Mesothelial cell of epicardium (in vitro differentiated cells): ENCODE measurements at regions not wholly inside any gene's neighbourhood (a gene's known extent, or its start where the extent isn't known, plus 50 kb on each side); places are given as distances from the start of the nearest gene placed in this dataset.
A peak's percentile ranks its signal among the peaks of the same experiment; 100 is the strongest.

Experiments used
- DNase-seq, 2 experiments: peaks; one replicate each; pipeline ENCODE4 v3.0.0; 2021; ENCODE audit warnings: low spot score in 2 of 2; ENCODE audit not compliant: unreplicated experiment in 2 of 2
- H3K27ac Mint-ChIP-seq: 2 replicates; pipeline ENCODE4 v1.8.0; 2021; ENCODE audit warnings: mixed read lengths
- H3K27me3 Mint-ChIP-seq: 2 replicates; pipeline ENCODE4 v1.8.0; 2021; ENCODE audit warnings: low read depth, mixed read lengths
- H3K36me3 Mint-ChIP-seq: 2 replicates; pipeline ENCODE4 v1.8.0; 2021; ENCODE audit warnings: mixed read lengths
- H3K4me1 Mint-ChIP-seq: 2 replicates; pipeline ENCODE4 v1.8.0; 2021; ENCODE audit warnings: mixed read lengths
- H3K4me3 Mint-ChIP-seq: 2 replicates; pipeline ENCODE4 v1.8.0; 2021; ENCODE audit warnings: mild to moderate bottlenecking, moderate library complexity, mixed read lengths
- H3K9me3 Mint-ChIP-seq: 2 replicates; pipeline ENCODE4 v1.8.0; 2021; ENCODE audit warnings: mixed read lengths
- TF ChIP-seq, protein P1 (sequence below): fragments of 200-600 bp; sonication (generic); IDR thresholded peaks from one replicate; pipeline ENCODE4 v1.5.0; 2021; ENCODE audit warnings: antibody characterized with exemption; ENCODE audit not compliant: unreplicated experiment

DNA sequence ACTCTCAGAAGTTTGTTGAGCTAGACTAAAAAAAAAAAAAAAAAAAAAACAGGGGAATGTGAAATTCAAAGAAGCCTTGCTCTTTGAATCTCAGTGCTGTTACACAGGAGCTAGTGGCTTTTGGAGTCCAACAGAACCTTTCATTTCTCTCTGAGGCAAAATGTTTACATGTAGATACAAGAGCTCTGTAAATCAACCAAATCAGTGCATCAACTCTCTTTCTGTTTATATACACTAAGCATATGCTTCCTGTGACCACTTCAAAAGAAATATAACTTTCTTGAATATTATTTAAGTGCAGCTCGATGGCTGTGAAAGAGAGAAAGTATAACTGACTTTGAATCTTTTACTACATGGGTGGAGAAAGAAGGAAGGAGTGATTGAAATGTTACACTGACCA lies 115.3 kb upstream of the ITGA1 start:
- TF ChIP-seq, protein P1, sequence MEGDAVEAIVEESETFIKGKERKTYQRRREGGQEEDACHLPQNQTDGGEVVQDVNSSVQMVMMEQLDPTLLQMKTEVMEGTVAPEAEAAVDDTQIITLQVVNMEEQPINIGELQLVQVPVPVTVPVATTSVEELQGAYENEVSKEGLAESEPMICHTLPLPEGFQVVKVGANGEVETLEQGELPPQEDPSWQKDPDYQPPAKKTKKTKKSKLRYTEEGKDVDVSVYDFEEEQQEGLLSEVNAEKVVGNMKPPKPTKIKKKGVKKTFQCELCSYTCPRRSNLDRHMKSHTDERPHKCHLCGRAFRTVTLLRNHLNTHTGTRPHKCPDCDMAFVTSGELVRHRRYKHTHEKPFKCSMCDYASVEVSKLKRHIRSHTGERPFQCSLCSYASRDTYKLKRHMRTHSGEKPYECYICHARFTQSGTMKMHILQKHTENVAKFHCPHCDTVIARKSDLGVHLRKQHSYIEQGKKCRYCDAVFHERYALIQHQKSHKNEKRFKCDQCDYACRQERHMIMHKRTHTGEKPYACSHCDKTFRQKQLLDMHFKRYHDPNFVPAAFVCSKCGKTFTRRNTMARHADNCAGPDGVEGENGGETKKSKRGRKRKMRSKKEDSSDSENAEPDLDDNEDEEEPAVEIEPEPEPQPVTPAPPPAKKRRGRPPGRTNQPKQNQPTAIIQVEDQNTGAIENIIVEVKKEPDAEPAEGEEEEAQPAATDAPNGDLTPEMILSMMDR, result no peak
- Mint-ChIP-seq H3K27ac (peak overlapping the region; percentile 32), H3K27me3 (no peaks in the 10 kb centered on the region), H3K4me1 (no peaks in the 10 kb centered on the region), H3K36me3 (no peaks in the 10 kb centered on the region), H3K9me3 (no peaks in the 10 kb centered on the region), H3K4me3 (no peak overlapping the region)
- no peak for DNase-seq

DNA sequence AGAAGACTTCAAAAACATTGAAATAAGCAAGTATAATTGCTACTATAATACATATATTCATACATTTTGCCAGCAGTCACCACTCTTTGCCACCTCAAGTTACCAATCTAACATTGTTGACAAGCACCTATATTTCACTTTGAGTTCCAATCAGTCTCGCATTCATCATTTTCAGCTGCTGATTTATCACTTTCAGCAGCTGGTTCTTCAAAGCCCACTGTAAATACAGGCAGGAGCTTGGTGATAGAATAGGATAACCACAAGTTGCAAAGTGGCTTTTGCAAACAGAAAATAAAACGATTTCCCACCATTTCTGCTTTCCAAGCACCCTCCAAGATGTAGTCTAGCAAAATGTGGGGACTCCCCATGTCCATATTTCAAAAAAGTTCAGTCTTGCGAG lies 114.2 kb upstream of the ITGA1 start:
- no peak overlapping the region for H3K27ac Mint-ChIP-seq
- H3K4me1 Mint-ChIP-seq, result no peaks in the 10 kb centered on the region
- no peaks in the 10 kb centered on the region for H3K36me3 Mint-ChIP-seq
- H3K4me3 Mint-ChIP-seq, result no peak overlapping the region
- H3K27me3 Mint-ChIP-seq, result no peaks in the 10 kb centered on the region
- TF ChIP-seq, protein P1, result no peak
- no peak for DNase-seq
- H3K9me3 Mint-ChIP-seq, result no peaks in the 10 kb centered on the region

DNA sequence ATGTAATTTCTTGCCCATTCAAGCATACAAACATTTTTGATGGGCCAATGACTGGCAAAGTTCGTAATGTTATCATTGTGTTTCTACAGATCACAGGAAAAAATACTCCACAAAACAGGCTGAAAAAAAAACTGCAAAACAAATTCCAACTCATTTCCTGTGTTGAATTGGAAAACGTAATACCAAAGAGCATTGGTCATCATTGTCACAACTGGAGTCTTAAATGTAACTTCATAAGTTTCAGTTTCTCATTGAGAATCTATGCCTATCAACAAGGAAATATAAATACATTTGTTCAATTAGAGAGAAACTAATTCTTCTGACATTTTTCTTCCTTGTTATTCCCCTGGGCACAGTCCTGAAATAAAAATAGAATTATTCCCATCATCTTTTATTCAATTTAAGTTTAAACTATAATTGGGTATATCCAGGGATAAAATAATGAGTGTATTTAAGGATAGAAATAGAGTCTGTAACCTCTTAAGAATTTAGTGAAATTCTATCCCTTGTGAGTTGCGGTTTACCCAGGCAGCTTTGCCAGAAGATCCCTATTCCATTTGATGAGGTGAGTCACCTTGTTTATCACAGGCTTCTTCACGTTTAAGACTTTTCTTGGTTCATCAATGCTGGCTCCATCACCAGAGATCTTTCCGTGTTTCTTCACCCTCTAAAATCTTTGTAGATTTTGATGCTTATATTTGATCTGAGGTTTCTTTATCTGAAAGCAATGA lies 112.7 kb upstream of the ITGA1 start:
- H3K9me3 Mint-ChIP-seq, result peaks cover 9% of the 10 kb centered on the region
- TF ChIP-seq, protein P1, result no peak
- DNase-seq, result no peak
- peaks cover 4% of the 10 kb centered on the region for H3K27me3 Mint-ChIP-seq
- no peaks in the 10 kb centered on the region for H3K36me3 Mint-ChIP-seq
- H3K4me3 Mint-ChIP-seq, result no peak overlapping the region
- no peaks in the 10 kb centered on the region for H3K4me1 Mint-ChIP-seq
- H3K27ac Mint-ChIP-seq, result no peak overlapping the region

DNA sequence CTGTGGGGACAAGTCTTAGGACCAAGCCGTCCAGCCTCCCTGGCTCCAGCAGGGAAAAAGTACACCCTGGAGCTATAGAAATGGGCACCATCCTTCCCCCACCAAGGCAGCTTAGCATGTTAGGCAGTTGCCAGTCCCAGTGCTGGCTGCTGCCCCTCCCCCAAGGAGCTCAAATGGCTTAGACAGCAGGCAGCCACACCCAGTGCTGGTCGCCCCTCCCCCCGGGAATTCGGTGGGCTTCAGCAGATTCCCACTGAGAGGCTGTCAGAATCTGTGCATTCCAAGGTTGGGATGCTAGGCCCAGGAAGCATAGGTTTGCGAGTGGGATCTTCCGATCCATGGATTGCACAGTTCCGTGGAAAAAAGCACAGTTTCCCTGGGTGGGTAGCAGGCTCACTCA lies 105.2 kb upstream of the ITGA1 start:
- TF ChIP-seq, protein P1, result no peak
- H3K4me3 Mint-ChIP-seq, result no peak overlapping the region
- no peak overlapping the region for H3K27ac Mint-ChIP-seq
- no peaks in the 10 kb centered on the region for H3K36me3 Mint-ChIP-seq
- DNase-seq, result no peak
- no peaks in the 10 kb centered on the region for H3K4me1 Mint-ChIP-seq
- peaks cover 4% of the 10 kb centered on the region for H3K27me3 Mint-ChIP-seq
- H3K9me3 Mint-ChIP-seq, result peaks cover 22% of the 10 kb centered on the region

DNA sequence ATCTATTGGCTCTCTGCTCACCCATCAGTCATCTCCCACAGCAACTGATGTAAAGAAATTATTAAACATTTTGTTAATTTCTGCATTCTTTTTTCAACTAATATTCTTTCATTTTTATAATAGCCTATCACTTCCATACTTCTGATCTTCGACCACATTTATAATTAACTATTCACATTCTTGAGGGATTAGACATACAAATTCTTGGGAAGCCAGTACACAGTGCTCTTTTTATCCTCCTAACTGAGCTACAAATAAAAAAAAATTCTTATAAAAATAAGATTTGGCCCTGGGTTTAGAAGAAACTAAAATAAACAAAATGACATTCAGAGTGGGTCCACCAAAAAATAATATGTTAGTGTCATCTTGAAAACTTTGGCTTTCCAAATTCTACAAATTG lies 103.7 kb upstream of the ITGA1 start:
- TF ChIP-seq, protein P1, result no peak
- Mint-ChIP-seq H3K36me3 (no peaks in the 10 kb centered on the region), H3K4me1 (no peaks in the 10 kb centered on the region), H3K4me3 (no peak overlapping the region), H3K27ac (no peak overlapping the region), H3K27me3 (peaks cover 4% of the 10 kb centered on the region), H3K9me3 (peaks cover 22% of the 10 kb centered on the region)
- no peak for DNase-seq
